ENCODE measurements at regions not wholly inside any gene's neighbourhood (a gene's known extent, or its start where the extent isn't known, plus 50 kb on each side); places are given as distances from the start of the nearest gene placed in this dataset.

DNA sequence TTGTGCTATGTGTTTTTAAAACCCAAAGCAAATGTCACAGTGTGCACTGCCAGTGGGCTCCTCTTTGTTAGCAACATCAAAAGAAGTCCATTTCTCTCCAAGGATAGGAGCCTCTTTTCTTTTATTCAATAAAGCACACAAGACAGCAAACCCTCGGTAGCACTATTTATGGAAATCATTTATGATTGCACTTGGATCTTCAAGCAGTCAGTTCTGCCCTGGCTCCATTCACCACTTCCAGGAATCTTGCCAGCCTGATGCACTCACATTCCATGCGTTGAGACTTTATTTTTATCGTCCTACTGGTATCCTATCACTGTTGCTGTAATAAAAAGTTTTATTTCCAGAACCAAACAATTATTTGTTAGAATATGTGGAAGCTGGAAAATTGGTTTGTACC is 412.1 kb downstream of the TBL1XR1 start:
- no peak for TF ChIP-seq MEF2A (IDR thresholded peaks at IDR 0.05; ENCODE audit: borderline replicate concordance, low read depth)
- no peak for TF ChIP-seq PBX3 (IDR thresholded peaks at IDR 0.05)
- TF ChIP-seq TEAD4 (IDR thresholded peaks at IDR 0.05; ENCODE audit: borderline replicate concordance, insufficient read depth), result no peak
- TF ChIP-seq GABPA (IDR thresholded peaks at IDR 0.05; ENCODE audit: low read depth), result no peak
- TF ChIP-seq, protein P1, sequence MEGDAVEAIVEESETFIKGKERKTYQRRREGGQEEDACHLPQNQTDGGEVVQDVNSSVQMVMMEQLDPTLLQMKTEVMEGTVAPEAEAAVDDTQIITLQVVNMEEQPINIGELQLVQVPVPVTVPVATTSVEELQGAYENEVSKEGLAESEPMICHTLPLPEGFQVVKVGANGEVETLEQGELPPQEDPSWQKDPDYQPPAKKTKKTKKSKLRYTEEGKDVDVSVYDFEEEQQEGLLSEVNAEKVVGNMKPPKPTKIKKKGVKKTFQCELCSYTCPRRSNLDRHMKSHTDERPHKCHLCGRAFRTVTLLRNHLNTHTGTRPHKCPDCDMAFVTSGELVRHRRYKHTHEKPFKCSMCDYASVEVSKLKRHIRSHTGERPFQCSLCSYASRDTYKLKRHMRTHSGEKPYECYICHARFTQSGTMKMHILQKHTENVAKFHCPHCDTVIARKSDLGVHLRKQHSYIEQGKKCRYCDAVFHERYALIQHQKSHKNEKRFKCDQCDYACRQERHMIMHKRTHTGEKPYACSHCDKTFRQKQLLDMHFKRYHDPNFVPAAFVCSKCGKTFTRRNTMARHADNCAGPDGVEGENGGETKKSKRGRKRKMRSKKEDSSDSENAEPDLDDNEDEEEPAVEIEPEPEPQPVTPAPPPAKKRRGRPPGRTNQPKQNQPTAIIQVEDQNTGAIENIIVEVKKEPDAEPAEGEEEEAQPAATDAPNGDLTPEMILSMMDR (IDR thresholded peaks at IDR 0.05), result no peak
- no peak for TF ChIP-seq TAF1 (IDR thresholded peaks at IDR 0.05; ENCODE audit: borderline replicate concordance, low read depth, low read length)
- no peak for TF ChIP-seq EP300 (IDR thresholded peaks at IDR 0.05; ENCODE audit: borderline replicate concordance in 1 of 2, low read depth in 1 of 2, low read length in 1 of 2)
- no peak for TF ChIP-seq POLR2AphosphoS5 (IDR thresholded peaks at IDR 0.05; ENCODE audit: low read depth, low read length)
- TF ChIP-seq SIN3A (IDR thresholded peaks at IDR 0.05; ENCODE audit: borderline replicate concordance, low read depth, low read length), result no peak
- TF ChIP-seq USF2 (IDR thresholded peaks at IDR 0.05; ENCODE audit: borderline replicate concordance, low read depth, low read length), result no peak
- no peak for TF ChIP-seq EZH2phosphoT487 (IDR thresholded peaks at IDR 0.05; ENCODE audit: borderline replicate concordance, low read depth)

Data from SK-N-SH (cell line).